IMR-90 (cell line): ENCODE measurements at regions not wholly inside any gene's neighbourhood (a gene's known extent, or its start where the extent isn't known, plus 50 kb on each side); places are given as distances from the start of the nearest gene placed in this dataset.

Experiments used
- ATAC-seq: fragments of 200-7000 bp; cut with Tn5 transposase; 2 replicates; pipeline ENCODE4 v1.9.1; 2020; ENCODE audit warnings: low read depth, mild to moderate bottlenecking, moderate library complexity
- BruUV-seq: library from RNA; stranded (reverse); fragments of 400-500 nt; replicated peaks from 2 replicates; lab custom pipeline; 2021; lab: Mats Ljungman, UMichigan
- CTCF ChIA-PET: fragments of 300-600 bp; formaldehyde crosslinking; extraction: SDS; loops from one replicate; lab custom pipeline; 2021; ENCODE audit warnings: antibody characterized with exemption; lab: Yijun Ruan, JAX
- POLR2A ChIA-PET: fragments of 300-600 bp; sonication (Branson Sonifier 250); formaldehyde crosslinking; loops from one replicate; lab custom pipeline; 2022; ENCODE audit warnings: antibody characterized with exemption; ENCODE audit not compliant: unreplicated experiment; lab: Charles Lee
- DNase-seq: peaks from one replicate; pipeline ENCODE4 v3.0.0; 2013
- H2AFZ ChIP-seq: replicated peaks from 2 replicates; pipeline ENCODE3; 2013; ENCODE audit warnings: low read length, mild to moderate bottlenecking; ENCODE audit not compliant: poor library complexity
- H2AK5ac ChIP-seq: 2 replicates; pipeline ENCODE4 v1.6.1; 2013; ENCODE audit warnings: low read depth, low read length, inconsistent platforms
- H2AK9ac ChIP-seq: replicated peaks from 2 replicates; pipeline ENCODE3; 2013; ENCODE audit warnings: mild to moderate bottlenecking, low read depth, low read length, moderate library complexity; ENCODE audit not compliant: poor library complexity
- H2BK120ac ChIP-seq: 2 replicates; pipeline ENCODE4 v1.6.1; 2013; ENCODE audit warnings: low read depth, low read length, inconsistent platforms
- H2BK15ac ChIP-seq: 3 replicates; pipeline ENCODE4 v1.6.1; 2013; ENCODE audit warnings: low read depth, low read length, inconsistent platforms
- H2BK20ac ChIP-seq: 2 replicates; pipeline ENCODE4 v1.6.1; 2013; ENCODE audit warnings: low read depth, mild to moderate bottlenecking, inconsistent platforms, low read length, moderate library complexity
- H2BK5ac ChIP-seq: 2 replicates; pipeline ENCODE4 v1.6.1; 2013; ENCODE audit warnings: mild to moderate bottlenecking, low read depth, low read length, inconsistent platforms; ENCODE audit not compliant: poor library complexity, severe bottlenecking
- H3K14ac ChIP-seq: replicated peaks from 2 replicates; pipeline ENCODE4 v1.6.1; 2013; ENCODE audit warnings: low read depth, low read length, inconsistent platforms
- H3K18ac ChIP-seq: 2 replicates; pipeline ENCODE4 v1.6.1; 2013; ENCODE audit warnings: low read depth, low read length, control low read depth
- H3K23ac ChIP-seq: 2 replicates; pipeline ENCODE4 v1.6.1; 2013; ENCODE audit warnings: low read depth, low read length, inconsistent platforms
- H3K27ac ChIP-seq: 2 replicates; pipeline ENCODE4 v1.5.1; 2013; ENCODE audit warnings: mild to moderate bottlenecking, control low read depth, low read length; ENCODE audit not compliant: insufficient read depth
- H3K27me3 ChIP-seq: 2 replicates; pipeline ENCODE4 v1.6.1; 2013; ENCODE audit warnings: low read length; ENCODE audit not compliant: control insufficient read depth, insufficient read depth
- H3K36me3 ChIP-seq: 2 replicates; pipeline ENCODE4 v1.6.1; 2013; ENCODE audit warnings: low read length, mixed read lengths; ENCODE audit not compliant: control insufficient read depth, insufficient read depth
- H3K4ac ChIP-seq: 2 replicates; pipeline ENCODE4 v1.6.1; 2013; ENCODE audit warnings: low read depth, low read length, inconsistent platforms
- H3K4me1 ChIP-seq: 2 replicates; pipeline ENCODE4 v1.6.1; 2013; ENCODE audit warnings: low read length, mixed read lengths; ENCODE audit not compliant: control insufficient read depth, insufficient read depth
- H3K4me2 ChIP-seq: 2 replicates; pipeline ENCODE4 v1.6.1; 2013; ENCODE audit warnings: low read depth, mild to moderate bottlenecking, control low read depth, low read length, moderate library complexity
- H3K4me3 ChIP-seq: 2 replicates; pipeline ENCODE4 v1.5.1; 2013; ENCODE audit warnings: low read depth, mild to moderate bottlenecking, control low read depth, low read length, moderate library complexity; ENCODE audit not compliant: insufficient read depth
- H3K56ac ChIP-seq: 2 replicates; pipeline ENCODE4 v1.6.1; 2013; ENCODE audit warnings: low read length, inconsistent platforms; ENCODE audit not compliant: insufficient read depth; ENCODE audit errors: extremely low read depth
- H3K79me1 ChIP-seq, 2 experiments: 2 replicates each; pipeline ENCODE4 v1.6.1; 2013; ENCODE audit warnings: low read length in 2 of 2, inconsistent platforms in 1 of 2, low read depth in 1 of 2
- H3K9ac ChIP-seq: 2 replicates; pipeline ENCODE4 v1.6.1; 2013; ENCODE audit warnings: low read depth, low read length, control low read depth
- H3K9me1 ChIP-seq: 2 replicates; pipeline ENCODE4 v1.6.1; 2013; ENCODE audit warnings: low read length, inconsistent platforms; ENCODE audit not compliant: insufficient read depth
- H3K9me3 ChIP-seq: 2 replicates; pipeline ENCODE4 v1.6.1; 2013; ENCODE audit warnings: low read length; ENCODE audit not compliant: control insufficient read depth, insufficient read depth
- H4K20me1 ChIP-seq: 2 replicates; pipeline ENCODE4 v1.6.1; 2013; ENCODE audit warnings: low read length, inconsistent platforms; ENCODE audit not compliant: insufficient read depth
- H4K5ac ChIP-seq: 2 replicates; pipeline ENCODE4 v1.6.1; 2013; ENCODE audit warnings: mild to moderate bottlenecking, low read depth, low read length, control low read depth
- H4K8ac ChIP-seq, 2 experiments: 2 replicates each; pipeline ENCODE4 v1.6.1; 2013; ENCODE audit warnings: low read depth in 2 of 2, low read length in 2 of 2, control low read depth in 1 of 2, inconsistent platforms in 1 of 2
- H4K91ac ChIP-seq: 2 replicates; pipeline ENCODE4 v1.6.1; 2013; ENCODE audit warnings: low read depth, low read length, inconsistent platforms; ENCODE audit not compliant: insufficient read depth
- CEBPB ChIP-seq: IDR thresholded peaks from 2 replicates; pipeline ENCODE4 v1.6.1; 2012; ENCODE audit warnings: low read depth, low read length, improper control_type of control experiment
- CTCF ChIP-seq: conservative IDR thresholded peaks from 2 replicates; pipeline ENCODE4 v1.5.1; 2012; ENCODE audit warnings: mild to moderate bottlenecking, low read depth, low read length, improper control_type of control experiment
- RAD21 ChIP-seq: IDR thresholded peaks from 2 replicates; pipeline ENCODE4 v1.6.1; 2012; ENCODE audit warnings: low read length, improper control_type of control experiment
- USF2 ChIP-seq: fragments of 150-350 bp; IDR thresholded peaks from 2 replicates; pipeline ENCODE4 v1.6.1; 2017; ENCODE audit warnings: mild to moderate bottlenecking, antibody characterized with exemption, low read length, low read depth
- WGBS, 2 experiments: methylation state at CpG; one replicate each; pipeline versions ENCODE4 v1.1.5 to v1.1.7; 2013; ENCODE audit warnings: missing lambda C conversion rate in 2 of 2; ENCODE audit not compliant: insufficient read length in 1 of 2; ENCODE audit errors: extremely low coverage in 2 of 2; 5-methylcytosine and 5-hydroxymethylcytosine counted together
- dilution Hi-C: fragments of 300-500 bp; cut with HindIII; formaldehyde crosslinking; loops from one replicate; pipeline ENCODE4 v1.14.3; 2018; ENCODE audit warnings: low sequenced_read_pairs; ENCODE audit not compliant: unreplicated experiment
- in situ Hi-C: fragments of 300-500 bp; cut with MboI; formaldehyde crosslinking; loops from 3 replicates; pipeline ENCODE4 v1.14.3; 2019; ENCODE audit warnings: low sequenced_read_pairs, inconsistent platforms, mixed read lengths
- intact Hi-C: fragments of 100-400 bp; cut with micrococcal nuclease; formaldehyde crosslinking; loops from 2 replicates; pipeline ENCODE4 v1.10.0; 2022

GRCh38 chr22:34738661-34739400 is 327.1 kb upstream of the ISX start:
- Histone ChIP-seq H3K4me2 (no peak overlapping the region), H4K8ac (no peak overlapping the region), H4K91ac (no peak overlapping the region), H2AK9ac (no peak overlapping the region), H3K9me3 (peaks cover 16% of the 10 kb centered on the region), H3K9ac (no peak overlapping the region), H3K56ac (no peak overlapping the region), H3K27ac (no peak overlapping the region), H2BK120ac (no peak overlapping the region), H3K14ac (no peak overlapping the region), H2AFZ (no peak overlapping the region), H3K4me1 (no peaks in the 10 kb centered on the region), H2BK20ac (no peak overlapping the region), H2BK5ac (no peak overlapping the region), H2AK5ac (no peak overlapping the region), H4K5ac (no peak overlapping the region), H4K20me1 (no peaks in the 10 kb centered on the region), H3K27me3 (no peaks in the 10 kb centered on the region), H3K79me1 (no peaks in the 10 kb centered on the region), H3K23ac (no peak overlapping the region), H3K36me3 (no peaks in the 10 kb centered on the region), H3K4ac (no peak overlapping the region), H3K18ac (no peak overlapping the region), H3K4me3 (no peak overlapping the region), H3K9me1 (no peaks in the 10 kb centered on the region), H2BK15ac (no peak overlapping the region)
- TF ChIP-seq RAD21 (no peak), CTCF (no peak), CEBPB (no peak), USF2 (no peak)
- ChIA-PET POLR2A (no interaction called here), CTCF (no interaction called here)
- ATAC-seq (no peak), DNase-seq (no peak)
- dilution Hi-C loops (no loop called here), intact Hi-C loops (no loop called here), in situ Hi-C loops (no loop called here)
- BruUV-seq, result no TSS peak
- 8% methylated on average over 2 of the region's 3 CpGs; no CpG with 5 or more reads in 1 of the 2 experiments for WGBS, 2 experiments
